AG10803 (cell line): ENCODE measurements at regions not wholly inside any gene's neighbourhood (a gene's known extent, or its start where the extent isn't known, plus 50 kb on each side); places are given as distances from the start of the nearest gene placed in this dataset.

Experiments
- DNase-seq: peaks from one replicate; pipeline ENCODE4 v3.0.0; 2010; ENCODE audit warnings: low read depth
- H3K4me3 ChIP-seq: 2 replicates; pipeline ENCODE4 v1.5.1; 2011; ENCODE audit warnings: mild to moderate bottlenecking, low read length, control low read depth
- CTCF ChIP-seq: conservative IDR thresholded peaks from 2 replicates; pipeline ENCODE4 v1.5.1; 2011; ENCODE audit warnings: mild to moderate bottlenecking, low read length, control low read depth, inconsistent platforms

DNA sequence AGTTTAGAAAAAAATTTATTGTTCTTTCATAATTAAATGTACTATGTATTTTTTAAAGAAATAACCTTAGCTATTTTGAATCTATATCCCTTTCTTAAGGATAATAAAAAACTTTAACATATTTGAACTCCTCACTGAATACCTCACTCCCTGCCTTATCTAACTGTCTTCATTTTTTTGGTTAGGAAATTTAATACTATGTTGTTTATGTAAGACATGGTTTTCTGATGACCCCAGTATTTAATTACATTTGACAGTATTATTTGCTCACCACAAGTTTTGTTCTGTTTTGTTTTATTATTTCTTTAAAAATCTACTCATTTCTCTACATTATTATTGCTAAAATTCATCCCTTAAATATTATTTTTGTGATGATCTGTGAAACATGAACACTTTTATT, 394.4 kb upstream of the ADGRB3 start:
- no peak for DNase-seq
- TF ChIP-seq CTCF: no peak
- no peak overlapping the region for H3K4me3 ChIP-seq

DNA sequence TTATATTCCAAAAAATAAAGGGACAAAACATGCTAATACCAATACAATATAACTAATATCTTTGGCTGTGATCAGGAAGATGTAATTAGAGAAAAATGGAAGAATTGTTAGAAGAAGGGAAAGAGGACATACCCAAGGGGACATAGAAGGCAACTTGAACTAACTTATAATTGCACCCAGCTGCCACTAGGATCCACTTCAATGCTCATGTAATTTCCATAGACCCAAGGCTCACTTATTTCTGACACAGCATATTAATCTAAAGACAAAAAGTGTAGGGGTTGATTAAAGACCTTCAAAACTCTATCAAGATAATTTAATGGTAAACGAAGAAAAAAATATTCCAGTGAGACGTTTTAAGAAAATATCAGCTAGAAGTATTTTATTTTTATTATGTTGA, 396.0 kb upstream of the ADGRB3 start:
- no peak for DNase-seq
- no peak for TF ChIP-seq CTCF
- H3K4me3 ChIP-seq: no peak overlapping the region

DNA sequence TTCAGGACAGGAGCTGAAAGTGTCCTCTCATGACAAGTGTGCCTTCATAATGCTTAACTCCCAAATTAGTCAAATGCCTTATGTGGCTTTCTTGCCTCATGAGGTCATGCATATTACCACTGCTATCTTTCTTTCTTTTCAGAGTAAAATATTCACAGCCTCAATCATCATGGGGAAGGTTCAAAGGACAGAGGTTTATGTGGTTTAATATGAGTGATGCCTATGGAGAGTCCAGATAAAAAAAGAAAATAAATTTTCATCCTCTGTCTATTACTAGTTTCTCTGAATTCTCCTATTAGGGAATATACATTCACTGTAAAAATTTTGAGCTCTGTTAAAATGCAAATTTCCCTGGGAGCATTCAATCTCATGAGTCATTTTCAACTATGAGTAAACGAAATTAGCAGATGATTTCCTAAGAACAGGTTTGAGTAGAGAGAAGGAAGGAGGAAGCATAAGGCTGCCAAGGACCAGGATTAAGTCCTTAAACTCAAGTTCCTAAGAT, 396.9 kb upstream of the ADGRB3 start:
- TF ChIP-seq CTCF: no peak
- DNase-seq: no peak
- H3K4me3 ChIP-seq: no peak overlapping the region

GRCh38 chr6:68237205-68237604, 397.9 kb upstream of the ADGRB3 start:
- H3K4me3 ChIP-seq: no peak overlapping the region
- TF ChIP-seq CTCF: no peak
- DNase-seq: no peak

DNA sequence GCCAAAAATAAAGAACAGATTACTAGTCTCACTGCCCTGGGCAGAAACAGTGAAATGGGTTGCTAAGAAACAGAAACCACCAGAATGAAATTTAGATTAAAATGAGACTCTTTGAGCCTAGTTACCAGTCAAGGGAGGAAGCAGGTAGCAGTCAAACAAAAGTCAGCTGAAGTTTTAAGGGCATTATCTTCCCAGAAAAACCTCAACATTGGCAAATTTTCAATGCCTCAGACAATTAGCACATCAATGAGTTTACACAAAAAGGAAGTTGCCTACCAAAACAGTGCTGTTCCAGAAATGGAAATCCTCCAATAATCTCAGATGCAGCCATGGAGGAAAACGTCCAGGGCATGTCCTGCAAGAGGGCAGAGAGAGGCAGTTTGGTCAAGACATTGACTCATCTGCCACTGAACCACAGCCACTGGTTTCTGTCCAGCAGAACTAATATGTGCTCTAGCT, 399.7 kb upstream of the ADGRB3 start:
- DNase-seq: no peak
- no peak for TF ChIP-seq CTCF
- H3K4me3 ChIP-seq: no peak overlapping the region

DNA sequence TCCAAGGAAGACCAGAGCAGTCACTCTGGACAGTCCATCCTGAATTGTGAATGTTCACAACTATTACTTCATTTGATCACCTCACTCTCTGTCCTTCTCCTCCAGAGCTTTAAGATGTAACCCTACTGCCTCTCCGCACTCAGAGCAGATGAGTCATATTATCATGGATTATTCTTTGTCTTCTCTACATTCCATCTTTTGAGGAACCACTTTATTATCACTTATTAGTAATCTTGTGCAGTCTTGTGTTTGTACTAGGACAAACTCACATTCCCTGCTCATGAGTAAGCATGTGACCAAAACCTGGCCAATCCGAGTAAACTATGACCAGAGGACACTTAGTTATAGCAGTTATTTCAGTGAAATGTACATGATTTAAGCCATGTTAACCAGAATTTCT, 401.5 kb upstream of the ADGRB3 start:
- no peak overlapping the region for H3K4me3 ChIP-seq
- DNase-seq: no peak
- TF ChIP-seq CTCF: no peak

DNA sequence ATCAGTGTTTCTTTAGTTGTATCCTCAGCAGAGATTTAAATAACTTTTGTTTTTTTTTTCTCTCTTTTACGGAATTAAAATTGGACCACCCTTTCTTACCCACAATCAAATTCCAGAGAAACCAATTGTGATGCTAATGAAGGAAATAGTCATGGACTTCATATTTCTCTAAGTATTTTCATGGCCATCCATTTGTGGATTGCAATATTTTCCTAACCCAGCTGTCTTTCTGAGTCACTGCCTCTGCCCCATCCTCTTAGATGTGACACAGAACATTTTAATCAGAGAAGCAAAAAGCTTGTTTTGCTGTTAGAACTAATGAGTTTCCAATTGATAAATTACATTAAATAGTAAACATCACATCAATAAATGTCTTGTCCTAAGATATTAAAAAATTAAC, 405.5 kb upstream of the ADGRB3 start:
- no peak for DNase-seq
- no peak overlapping the region for H3K4me3 ChIP-seq
- TF ChIP-seq CTCF: no peak
